Smooth muscle cell (in vitro differentiated cells): ENCODE measurements at regions not wholly inside any gene's neighbourhood (a gene's known extent, or its start where the extent isn't known, plus 50 kb on each side); places are given as distances from the start of the nearest gene placed in this dataset.

Experiments
- DNase-seq: peaks from one replicate; lab custom pipeline; 2025; ENCODE audit not compliant: unreplicated experiment; lab: John Stamatoyannopoulos, UW
- H2AFZ ChIP-seq: fragments of 200-600 bp; sonication (generic); 2 replicates; pipeline ENCODE4 v1.6.0; 2016; ENCODE audit warnings: antibody characterized with exemption, low read depth, mild to moderate bottlenecking
- H3F3A ChIP-seq: fragments of 200-600 bp; sonication (generic); 2 replicates; pipeline ENCODE4 v1.6.0; 2017; ENCODE audit warnings: antibody characterized with exemption, low read depth
- H3K27ac ChIP-seq: fragments of 200-600 bp; sonication (generic); 2 replicates; pipeline ENCODE4 v1.5.1; 2016; ENCODE audit warnings: low read depth, mild to moderate bottlenecking
- H3K27me3 ChIP-seq: fragments of 200-600 bp; sonication (generic); 2 replicates; pipeline ENCODE4 v1.6.1; 2016; ENCODE audit warnings: low read depth, mild to moderate bottlenecking
- H3K36me3 ChIP-seq: fragments of 200-600 bp; sonication (generic); 2 replicates; pipeline ENCODE4 v1.5.1; 2016; ENCODE audit warnings: low read depth
- H3K4me1 ChIP-seq: fragments of 200-600 bp; sonication (generic); 2 replicates; pipeline ENCODE4 v1.5.1; 2016; ENCODE audit warnings: low read depth
- H3K4me2 ChIP-seq: fragments of 200-600 bp; sonication (generic); 2 replicates; pipeline ENCODE4 v1.6.0; 2016; ENCODE audit warnings: mild to moderate bottlenecking
- H3K4me3 ChIP-seq: fragments of 200-600 bp; sonication (generic); 2 replicates; pipeline ENCODE4 v1.5.1; 2016; ENCODE audit warnings: mild to moderate bottlenecking
- H3K79me2 ChIP-seq: fragments of 200-600 bp; sonication (generic); 2 replicates; pipeline ENCODE4 v1.6.0; 2016; ENCODE audit warnings: low read depth, mild to moderate bottlenecking
- H3K9ac ChIP-seq: fragments of 200-600 bp; sonication (generic); 2 replicates; pipeline ENCODE4 v1.6.0; 2016; ENCODE audit warnings: low read depth
- H3K9me3 ChIP-seq: fragments of 200-600 bp; sonication (generic); replicated peaks from 2 replicates; pipeline ENCODE4 v1.5.1; 2016; ENCODE audit warnings: low read depth
- H4K20me1 ChIP-seq: fragments of 200-600 bp; sonication (generic); 2 replicates; pipeline ENCODE4 v1.6.0; 2016; ENCODE audit warnings: low read depth
- WGBS: methylation state at CpG from one replicate; pipeline ENCODE4 v1.1.7; 2016; ENCODE audit warnings: low lambda C conversion rate; 5-methylcytosine and 5-hydroxymethylcytosine counted together
- TF ChIP-seq, protein P1 (sequence below): fragments of 200-600 bp; sonication (generic); IDR thresholded peaks from 2 replicates; pipeline ENCODE4 v1.5.1; 2017; ENCODE audit warnings: borderline replicate concordance, mild to moderate bottlenecking, antibody characterized with exemption; ENCODE audit not compliant: insufficient read depth, poor library complexity, severe bottlenecking

DNA sequence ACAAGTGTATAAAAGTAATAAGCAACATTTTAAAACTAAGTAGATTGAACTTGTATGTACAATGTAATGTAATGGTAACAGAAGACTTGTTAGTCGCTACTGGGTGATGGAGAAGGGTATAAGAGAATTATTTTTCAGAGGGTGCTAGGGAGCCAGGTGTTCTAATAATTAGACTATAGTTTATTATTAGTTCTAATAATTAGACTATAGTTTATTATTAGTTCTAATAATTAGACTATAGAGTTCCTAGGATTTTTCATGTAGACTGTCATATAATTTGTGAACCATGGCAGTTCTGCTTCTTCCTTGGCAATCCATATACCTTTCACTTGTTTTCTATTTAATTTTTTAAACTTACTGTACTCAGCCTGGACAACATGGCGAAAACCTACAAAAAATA lies 117.3 kb upstream of the TSPAN5 start:
- 98% methylated on average over 2 of the region's 2 CpGs for WGBS
- Histone ChIP-seq H3K27me3 (no peaks in the 10 kb centered on the region), H3F3A (peaks cover 11% of the 10 kb centered on the region), H3K4me2 (no peak overlapping the region), H3K79me2 (no peaks in the 10 kb centered on the region), H4K20me1 (no peaks in the 10 kb centered on the region), H3K27ac (no peak overlapping the region), H3K4me3 (no peak overlapping the region), H3K9ac (no peak overlapping the region), H3K4me1 (no peaks in the 10 kb centered on the region), H2AFZ (no peak overlapping the region), H3K36me3 (no peaks in the 10 kb centered on the region), H3K9me3 (no peaks in the 10 kb centered on the region)
- TF ChIP-seq, protein P1, sequence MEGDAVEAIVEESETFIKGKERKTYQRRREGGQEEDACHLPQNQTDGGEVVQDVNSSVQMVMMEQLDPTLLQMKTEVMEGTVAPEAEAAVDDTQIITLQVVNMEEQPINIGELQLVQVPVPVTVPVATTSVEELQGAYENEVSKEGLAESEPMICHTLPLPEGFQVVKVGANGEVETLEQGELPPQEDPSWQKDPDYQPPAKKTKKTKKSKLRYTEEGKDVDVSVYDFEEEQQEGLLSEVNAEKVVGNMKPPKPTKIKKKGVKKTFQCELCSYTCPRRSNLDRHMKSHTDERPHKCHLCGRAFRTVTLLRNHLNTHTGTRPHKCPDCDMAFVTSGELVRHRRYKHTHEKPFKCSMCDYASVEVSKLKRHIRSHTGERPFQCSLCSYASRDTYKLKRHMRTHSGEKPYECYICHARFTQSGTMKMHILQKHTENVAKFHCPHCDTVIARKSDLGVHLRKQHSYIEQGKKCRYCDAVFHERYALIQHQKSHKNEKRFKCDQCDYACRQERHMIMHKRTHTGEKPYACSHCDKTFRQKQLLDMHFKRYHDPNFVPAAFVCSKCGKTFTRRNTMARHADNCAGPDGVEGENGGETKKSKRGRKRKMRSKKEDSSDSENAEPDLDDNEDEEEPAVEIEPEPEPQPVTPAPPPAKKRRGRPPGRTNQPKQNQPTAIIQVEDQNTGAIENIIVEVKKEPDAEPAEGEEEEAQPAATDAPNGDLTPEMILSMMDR = no peak
- DNase-seq = no peak

DNA sequence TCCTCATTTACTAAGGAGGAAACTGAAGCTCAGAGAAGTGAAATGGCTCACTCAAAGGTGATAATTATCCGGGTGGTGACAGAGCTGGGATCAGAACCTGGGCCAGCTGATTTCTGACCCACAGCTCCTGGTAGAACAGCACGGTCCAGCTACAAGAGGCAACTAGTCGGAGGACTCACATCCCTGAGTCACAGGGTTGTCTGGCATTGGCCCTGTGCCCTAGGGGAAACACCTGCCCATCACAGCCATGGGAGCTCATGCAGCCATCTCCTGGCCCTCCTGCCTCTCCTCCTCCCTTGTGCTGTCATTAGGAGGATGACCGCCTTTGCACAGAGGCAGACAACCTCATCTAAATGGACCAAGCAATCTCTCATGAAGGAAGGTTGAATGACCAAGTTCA lies 115.2 kb upstream of the TSPAN5 start:
- WGBS = 91% methylated on average over 4 of the region's 4 CpGs
- H3F3A ChIP-seq = no peaks in the 10 kb centered on the region
- TF ChIP-seq, protein P1 = no peak

DNA sequence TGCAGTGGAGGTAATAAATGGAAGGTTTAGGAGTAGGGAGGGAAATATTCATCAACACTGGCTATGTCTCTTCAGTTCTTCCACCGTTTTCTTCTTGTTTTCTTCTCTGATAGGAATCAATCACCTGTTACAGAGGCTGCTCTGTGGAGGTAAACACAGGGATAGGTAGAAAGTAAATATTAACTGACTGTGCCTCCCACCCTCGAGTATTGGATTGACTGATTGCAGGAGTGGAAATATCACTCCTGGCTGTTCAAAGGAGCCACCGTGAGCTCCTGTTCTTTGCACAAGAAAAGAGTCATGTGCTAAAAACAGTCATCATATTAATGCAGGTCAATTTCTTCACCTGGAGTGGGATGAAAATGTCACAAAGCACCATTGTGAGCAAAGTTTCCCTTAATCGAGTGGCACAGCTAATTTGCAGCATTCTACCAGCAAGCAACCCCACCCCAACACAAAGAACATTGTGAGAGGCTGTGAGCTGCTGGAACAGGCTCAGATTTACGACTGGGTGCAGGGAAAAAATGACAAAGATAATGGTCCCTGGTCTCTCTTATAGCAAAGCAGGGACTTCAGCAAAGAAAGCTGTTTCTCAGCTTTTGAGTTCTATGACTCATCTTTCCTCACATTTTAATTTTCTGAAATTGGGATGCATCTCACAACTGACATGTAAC lies 113.7 kb upstream of the TSPAN5 start:
- Histone ChIP-seq H3K4me2 (peak overlapping the region; percentile 1), H3K9me3 (no peaks in the 10 kb centered on the region), H3K27me3 (no peaks in the 10 kb centered on the region), H4K20me1 (no peaks in the 10 kb centered on the region), H2AFZ (peak overlapping the region; percentile 15), H3K79me2 (no peaks in the 10 kb centered on the region), H3F3A (no peaks in the 10 kb centered on the region), H3K4me3 (no peak overlapping the region), H3K27ac (no peak overlapping the region), H3K4me1 (no peaks in the 10 kb centered on the region), H3K36me3 (no peaks in the 10 kb centered on the region), H3K9ac (no peak overlapping the region)
- TF ChIP-seq, protein P1 = no peak
- DNase-seq = no peak
- 46% methylated on average over 5 of the region's 5 CpGs for WGBS

More for the DNA sequence above, 115.2 kb upstream of the TSPAN5 start:
- no peaks in the 10 kb centered on the region for H3K79me2 ChIP-seq
- no peak for DNase-seq
- no peaks in the 10 kb centered on the region for H3K9me3 ChIP-seq
- H3K4me3 ChIP-seq = no peak overlapping the region
- no peak overlapping the region for H3K9ac ChIP-seq
- no peaks in the 10 kb centered on the region for H3K27me3 ChIP-seq
- no peaks in the 10 kb centered on the region for H3K4me1 ChIP-seq
- no peak overlapping the region for H3K27ac ChIP-seq
- no peak overlapping the region for H2AFZ ChIP-seq
- H4K20me1 ChIP-seq = no peaks in the 10 kb centered on the region
- no peaks in the 10 kb centered on the region for H3K36me3 ChIP-seq
- H3K4me2 ChIP-seq = no peak overlapping the region

DNA sequence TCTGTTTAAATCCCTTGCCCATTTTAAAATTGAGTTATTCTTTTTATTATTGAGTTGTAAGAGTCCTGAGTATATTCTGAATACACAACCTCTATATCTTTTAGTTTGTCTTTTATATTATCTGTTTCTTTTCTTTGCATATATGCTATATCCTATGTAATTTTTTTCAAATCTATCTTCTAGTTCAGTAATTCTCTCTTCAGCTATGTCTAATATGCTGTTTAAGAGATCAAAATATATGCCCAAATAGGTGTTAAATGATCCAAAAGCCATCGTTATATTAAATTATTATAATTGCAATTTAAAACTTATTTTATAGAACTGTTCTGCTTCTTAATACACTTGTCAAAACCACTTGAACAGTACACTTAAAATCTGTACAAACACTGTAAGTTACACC lies 107.4 kb upstream of the TSPAN5 start:
- peaks cover 6% of the 10 kb centered on the region for H3K9me3 ChIP-seq
- H3K4me2 ChIP-seq = no peak overlapping the region
- H3K4me3 ChIP-seq = no peak overlapping the region
- no peak for DNase-seq
- H2AFZ ChIP-seq = no peak overlapping the region
- H3K36me3 ChIP-seq = no peaks in the 10 kb centered on the region
- H3K9ac ChIP-seq = no peak overlapping the region
- TF ChIP-seq, protein P1 = no peak
- 77% methylated on average over 1 of the region's 1 CpG for WGBS
- no peaks in the 10 kb centered on the region for H3K79me2 ChIP-seq
- no peaks in the 10 kb centered on the region for H4K20me1 ChIP-seq
- no peaks in the 10 kb centered on the region for H3K27me3 ChIP-seq
- H3K27ac ChIP-seq = no peak overlapping the region
- no peaks in the 10 kb centered on the region for H3F3A ChIP-seq
- no peaks in the 10 kb centered on the region for H3K4me1 ChIP-seq
